SU-DHL-6 (cell line): ENCODE measurements at regions not wholly inside any gene's neighbourhood (a gene's known extent, or its start where the extent isn't known, plus 50 kb on each side); places are given as distances from the start of the nearest gene placed in this dataset.
"Not testable (repeated sequence)": the region's sequence is repeated elsewhere in the genome, so short reads cannot be mapped to it uniquely, and the experiment has no call there.

Source experiments
- CTCF ChIP-seq: fragments of 200-600 bp; sonication (generic); IDR thresholded peaks from one replicate; pipeline ENCODE4 v1.5.1; 2017; ENCODE audit warnings: antibody characterized with exemption, mild to moderate bottlenecking, low read length, moderate library complexity; ENCODE audit not compliant: insufficient read depth, poor library complexity, severe bottlenecking
- EZH2phosphoT487 ChIP-seq: fragments of 200-600 bp; sonication (generic), shearing (Covaris generic); conservative IDR thresholded peaks from 2 replicates; pipeline ENCODE4 v1.6.1; 2018; ENCODE audit warnings: mild to moderate bottlenecking, antibody characterized with exemption, low read length, moderate library complexity, mixed read lengths

GRCh38 chrX:13155550-13155949 is 111.1 kb upstream of the FAM9C start:
- not testable (repeated sequence) for TF ChIP-seq CTCF, EZH2phosphoT487
